HepG2 (cell line): ENCODE measurements at regions not wholly inside any gene's neighbourhood (a gene's known extent, or its start where the extent isn't known, plus 50 kb on each side); places are given as distances from the start of the nearest gene placed in this dataset.
A peak's percentile ranks its signal among the peaks of the same experiment; 100 is the strongest.

ENCODE experiments used
- ATAC-seq: fragments of 200-7000 bp; cut with Tn5 transposase; 3 replicates; pipeline ENCODE4 v1.9.1; 2020; ENCODE audit warnings: mild to moderate bottlenecking, moderate library complexity
- BruUV-seq: library from RNA; stranded (reverse); fragments of 400-500 nt; replicated peaks from 2 replicates; lab custom pipeline; 2021; lab: Mats Ljungman, UMichigan
- CTCF ChIA-PET: fragments of 300-600 bp; formaldehyde crosslinking; extraction: SDS; loops from one replicate; lab custom pipeline; 2021; ENCODE audit warnings: low total read pairs, inconsistent platforms, low intra/inter-chr PET ratio; lab: Yijun Ruan, JAX
- POLR2A ChIA-PET: fragments of 350-600 bp; sonication (Branson Sonifier 250); formaldehyde crosslinking; loops from one replicate; lab custom pipeline; 2020; ENCODE audit warnings: antibody characterized with exemption, inconsistent platforms; lab: Yijun Ruan, JAX
- DNase-seq: peaks from one replicate; pipeline ENCODE4 v3.0.0-alpha.2; 2015; ENCODE audit warnings: low spot score
- FAIRE-seq: peaks from 3 replicates; lab custom pipeline; 2011; peaks lifted over from hg19 to GRCh38; lab: Jason Lieb, UNC
- H2AFZ ChIP-seq: one replicate; pipeline ENCODE4 v1.6.1; 2011; ENCODE audit warnings: low read length, inconsistent platforms
- H3K27ac ChIP-seq: fragments of 300-600 bp; 3 replicates; pipeline ENCODE4 v1.8.0; 2011; ENCODE audit warnings: mixed run types, mild to moderate bottlenecking, mixed read lengths, low read length, inconsistent platforms; ENCODE audit not compliant: insufficient read depth; ENCODE audit errors: extremely low read length
- H3K27me3 ChIP-seq, 2 experiments: fragments of 200-600 bp in 1 of 2; 2 replicates in 1 of 2; 3 replicates in 1 of 2; pipeline versions ENCODE4 v1.6.0 to v1.8.0; 2011; ENCODE audit warnings: low read length in 2 of 2, mild to moderate bottlenecking in 2 of 2, moderate library complexity in 2 of 2, inconsistent platforms in 1 of 2; ENCODE audit not compliant: insufficient read depth in 2 of 2, control insufficient read depth in 1 of 2
- H3K36me3 ChIP-seq, 2 experiments: fragments of 200-600 bp in 1 of 2; replicated peaks in 1 of 2; 2 replicates in 1 of 2; 3 replicates in 1 of 2; pipeline versions ENCODE4 v1.5.1 to v1.8.0; 2011; ENCODE audit warnings: low read length in 2 of 2, inconsistent platforms in 1 of 2; ENCODE audit not compliant: insufficient read depth in 2 of 2, control insufficient read depth in 1 of 2
- H3K4me1 ChIP-seq: 2 replicates; pipeline ENCODE4 v1.5.1; 2012; ENCODE audit warnings: low read length, inconsistent platforms; ENCODE audit not compliant: insufficient read depth
- H3K4me2 ChIP-seq: 2 replicates; pipeline ENCODE4 v1.6.0; 2011; ENCODE audit warnings: low read depth, low read length, inconsistent platforms
- H3K4me3 ChIP-seq, 3 experiments: fragments of 200-600 bp in 1 of 3; sonication (generic), shearing (Covaris generic) in 1 of 3; replicated peaks in 1 of 3; 2 replicates each; pipeline ENCODE4 v1.5.1; 2011 to 2016; ENCODE audit warnings: low read length in 3 of 3, inconsistent platforms in 2 of 3, low read depth in 2 of 3, mild to moderate bottlenecking in 2 of 3, control low read depth in 1 of 3, mixed read lengths in 1 of 3; ENCODE audit not compliant: insufficient read depth in 1 of 3
- H3K79me2 ChIP-seq: one replicate; pipeline ENCODE4 v1.6.1; 2011; ENCODE audit warnings: low read length, inconsistent platforms; ENCODE audit not compliant: insufficient read depth
- H3K9ac ChIP-seq: 2 replicates; pipeline ENCODE4 v1.6.0; 2011; ENCODE audit warnings: mild to moderate bottlenecking, low read depth, low read length, inconsistent platforms; ENCODE audit not compliant: insufficient read depth
- H3K9me3 ChIP-seq: 2 replicates; pipeline ENCODE4 v1.5.1; 2012; ENCODE audit warnings: mild to moderate bottlenecking, low read length
- H4K20me1 ChIP-seq: 2 replicates; pipeline ENCODE4 v1.6.0; 2011; ENCODE audit warnings: inconsistent platforms, mild to moderate bottlenecking, low read length, moderate library complexity; ENCODE audit not compliant: insufficient read depth
- AKAP8 ChIP-seq: sonication (generic); formaldehyde crosslinking; IDR thresholded peaks from 2 replicates; pipeline ENCODE4 v1.5.1; 2020; ENCODE audit warnings: mild to moderate bottlenecking, missing genetic modification reagents
- FOXJ3 ChIP-seq: sonication (generic); formaldehyde crosslinking; IDR thresholded peaks from 2 replicates; pipeline ENCODE4 v1.4.0; 2020; ENCODE audit warnings: missing genetic modification reagents, mild to moderate bottlenecking, borderline replicate concordance
- HMGA1 ChIP-seq: sonication (generic); formaldehyde crosslinking; conservative IDR thresholded peaks from 2 replicates; pipeline ENCODE4 v1.4.0; 2020; ENCODE audit warnings: missing genetic modification reagents
- MAFK ChIP-seq, 2 experiments: IDR thresholded peaks in 1 of 2; conservative IDR thresholded peaks in 1 of 2; 2 replicates each; pipeline ENCODE4 v1.6.1; 2011; ENCODE audit warnings: improper control_type of control experiment in 2 of 2, low read length in 2 of 2
- MEIS2 ChIP-seq: sonication (generic); formaldehyde crosslinking; IDR thresholded peaks from 2 replicates; pipeline ENCODE4 v1.9.0; 2021; ENCODE audit warnings: mild to moderate bottlenecking, missing genetic modification reagents
- NFE2 ChIP-seq: sonication (generic); formaldehyde crosslinking; IDR thresholded peaks from 2 replicates; pipeline ENCODE4 v1.4.0; 2020; ENCODE audit warnings: missing genetic modification reagents
- NFE2L2 ChIP-seq: fragments of 150-350 bp; IDR thresholded peaks from 2 replicates; pipeline ENCODE4 v1.6.1; 2014; ENCODE audit warnings: low read length
- RAD51 ChIP-seq: fragments of 450-650 bp; IDR thresholded peaks from 2 replicates; pipeline ENCODE4 v1.6.1; 2016; ENCODE audit warnings: borderline replicate concordance
- SP5 ChIP-seq: IDR thresholded peaks from 2 replicates; pipeline ENCODE4 v1.6.1; 2016; ENCODE audit warnings: low read depth, borderline replicate concordance
- UBTF ChIP-seq: sonication (generic); formaldehyde crosslinking; IDR thresholded peaks from 2 replicates; pipeline ENCODE4 v1.4.0; 2020; ENCODE audit warnings: mild to moderate bottlenecking, missing genetic modification reagents
- ZBTB14 ChIP-seq: sonication (generic); formaldehyde crosslinking; IDR thresholded peaks from 2 replicates; pipeline ENCODE4 v1.4.0; 2020; ENCODE audit warnings: missing genetic modification reagents
- ZBTB7B ChIP-seq: sonication (generic); formaldehyde crosslinking; IDR thresholded peaks from 2 replicates; pipeline ENCODE4 v1.4.0; 2020; ENCODE audit warnings: missing genetic modification reagents
- ZNF12 ChIP-seq: sonication (generic); formaldehyde crosslinking; IDR thresholded peaks from 2 replicates; pipeline ENCODE4 v1.5.0; 2020; ENCODE audit warnings: missing genetic modification reagents
- ZNF20 ChIP-seq: sonication (generic); formaldehyde crosslinking; IDR thresholded peaks from 2 replicates; pipeline ENCODE4 v1.4.0; 2020; ENCODE audit warnings: mild to moderate bottlenecking, moderate library complexity, missing genetic modification reagents
- ZNF276 ChIP-seq: sonication (generic); formaldehyde crosslinking; IDR thresholded peaks from 2 replicates; pipeline ENCODE4 v1.4.0; 2020; ENCODE audit warnings: mild to moderate bottlenecking, low read depth, missing genetic modification reagents
- ZNF468 ChIP-seq: sonication (generic); formaldehyde crosslinking; IDR thresholded peaks from 2 replicates; pipeline ENCODE4 v1.8.0; 2022; ENCODE audit warnings: mild to moderate bottlenecking, moderate library complexity, missing genetic modification reagents
- ZNF550 ChIP-seq: sonication (generic); formaldehyde crosslinking; IDR thresholded peaks from 2 replicates; pipeline ENCODE4 v1.4.0; 2020; ENCODE audit warnings: mild to moderate bottlenecking, missing genetic modification reagents, borderline replicate concordance
- ZNF570 ChIP-seq: sonication (generic); formaldehyde crosslinking; IDR thresholded peaks from 2 replicates; pipeline ENCODE4 v1.4.0; 2020; ENCODE audit warnings: mild to moderate bottlenecking, missing genetic modification reagents, borderline replicate concordance
- ZNF605 ChIP-seq: sonication (generic); formaldehyde crosslinking; IDR thresholded peaks from 2 replicates; pipeline ENCODE4 v1.8.0; 2022; ENCODE audit warnings: mild to moderate bottlenecking, missing genetic modification reagents
- ZNF607 ChIP-seq: sonication (generic); formaldehyde crosslinking; IDR thresholded peaks from 2 replicates; pipeline ENCODE4 v1.5.1; 2020; ENCODE audit warnings: missing genetic modification reagents, mild to moderate bottlenecking, borderline replicate concordance
- ZNF703 ChIP-seq: sonication (generic); formaldehyde crosslinking; IDR thresholded peaks from 2 replicates; pipeline ENCODE4 v1.5.1; 2020; ENCODE audit warnings: missing genetic modification reagents, mild to moderate bottlenecking, moderate library complexity, borderline replicate concordance
- ZNF768 ChIP-seq: sonication (generic); formaldehyde crosslinking; IDR thresholded peaks from 2 replicates; pipeline ENCODE4 v1.4.0; 2020; ENCODE audit warnings: missing genetic modification reagents
- WGBS: methylation state at CpG from one replicate; pipeline ENCODE4 v1.1.6; 2017; ENCODE audit warnings: low lambda C conversion rate; 5-methylcytosine and 5-hydroxymethylcytosine counted together
- in situ Hi-C: cut with HindIII; loops from 2 replicates; pipeline ENCODE4 v1.10.0; 2017; ENCODE audit warnings: low pct_unique_long_range_greater_than_20kb; ENCODE audit not compliant: extremely low pct_ligation_motif_present
- intact Hi-C: fragments of 100-400 bp; cut with micrococcal nuclease; formaldehyde crosslinking; loops from one replicate; pipeline ENCODE4 v1.10.0; 2022; ENCODE audit not compliant: unreplicated experiment
- TF ChIP-seq, protein P1 (sequence below): sonication (generic); formaldehyde crosslinking; IDR thresholded peaks from 2 replicates; pipeline ENCODE4 v1.5.0; 2020; ENCODE audit warnings: mild to moderate bottlenecking, low read depth, missing genetic modification reagents, borderline replicate concordance

GRCh38 chr13:90618133-90618532, 729.4 kb upstream of the MIR17HG start:
- peaks cover 56% of the 10 kb centered on the region for H3K9me3 ChIP-seq
- ATAC-seq (no peak), DNase-seq (no peak), FAIRE-seq (no peak)
- H3K4me3 ChIP-seq = no peak overlapping the region
- no peak overlapping the region for H3K27ac ChIP-seq
- intact Hi-C loops = no loop called here
- no peak overlapping the region for H3K9ac ChIP-seq
- no TSS peak for BruUV-seq
- no peaks in the 10 kb centered on the region; a peak in 1 of 5 replicates for H3K27me3 ChIP-seq
- no peaks in the 10 kb centered on the region for H4K20me1 ChIP-seq
- H3K4me1 ChIP-seq = no peaks in the 10 kb centered on the region
- 0% methylated on average over 2 of the region's 2 CpGs for WGBS
- in situ Hi-C loops = no loop called here
- no peak overlapping the region for H3K4me2 ChIP-seq
- ChIA-PET POLR2A (no interaction called here), CTCF (no interaction called here)
- H3K79me2 ChIP-seq = no peaks in the 10 kb centered on the region
- no peak overlapping the region for H2AFZ ChIP-seq
- H3K36me3 ChIP-seq = no peaks in the 10 kb centered on the region
- TF ChIP-seq ZNF550 (CRISPR knock-in tag) (no peak), SP5 (no peak), NFE2L2 (peak; percentile 66), HMGA1 (CRISPR knock-in tag) (no peak), ZNF605 (CRISPR knock-in tag) (no peak), FOXJ3 (CRISPR knock-in tag) (no peak), UBTF (CRISPR knock-in tag) (no peak), ZNF468 (no peak), MEIS2 (CRISPR knock-in tag) (no peak), RAD51 (no peak), ZNF703 (CRISPR knock-in tag) (no peak), ZNF20 (CRISPR knock-in tag) (no peak), ZNF570 (CRISPR knock-in tag) (no peak), ZBTB14 (no peak), AKAP8 (CRISPR knock-in tag) (no peak), ZNF768 (CRISPR knock-in tag) (no peak), ZBTB7B (no peak), ZNF607 (CRISPR knock-in tag) (no peak), NFE2 (CRISPR knock-in tag) (peak; percentile 64; the same call in 1 of the 2 replicates), MAFK (conservative IDR thresholded peaks at IDR 0.05 in 1 of 2, IDR thresholded peaks at IDR 0.05 in 1 of 2; ENCODE audit: low read length in 2 of 2) (peak; percentile 40 to 45; a peak in 2 of 4 replicates), ZNF12 (no peak), ZNF276 (no peak)
- TF ChIP-seq, protein P1, sequence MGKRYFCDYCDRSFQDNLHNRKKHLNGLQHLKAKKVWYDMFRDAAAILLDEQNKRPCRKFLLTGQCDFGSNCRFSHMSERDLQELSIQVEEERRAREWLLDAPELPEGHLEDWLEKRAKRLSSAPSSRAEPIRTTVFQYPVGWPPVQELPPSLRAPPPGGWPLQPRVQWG = no peak
